Astrocyte (in vitro differentiated cells and primary cell): ENCODE measurements at regions not wholly inside any gene's neighbourhood (a gene's known extent, or its start where the extent isn't known, plus 50 kb on each side); places are given as distances from the start of the nearest gene placed in this dataset.
A peak's percentile ranks its signal among the peaks of the same experiment; 100 is the strongest.

Experiments used
- DNase-seq: peaks from one replicate; pipeline ENCODE4 v3.0.0-alpha.2; 2010; ENCODE audit warnings: low read depth
- FAIRE-seq: peaks from 2 replicates; lab custom pipeline; 2011; peaks lifted over from hg19 to GRCh38; lab: Jason Lieb, UNC
- H2AFZ ChIP-seq: 2 replicates; pipeline ENCODE4 v1.6.0; 2012; ENCODE audit warnings: low read depth, low read length, inconsistent platforms
- H3K27ac ChIP-seq: 2 replicates; pipeline ENCODE4 v1.5.1; 2011; ENCODE audit warnings: low read depth, low read length, inconsistent platforms
- H3K27me3 ChIP-seq: 2 replicates; pipeline ENCODE4 v1.6.0; 2011; ENCODE audit warnings: low read length, inconsistent platforms; ENCODE audit not compliant: insufficient read depth
- H3K36me3 ChIP-seq: 2 replicates; pipeline ENCODE4 v1.5.1; 2011; ENCODE audit warnings: low read length, inconsistent platforms; ENCODE audit not compliant: insufficient read depth
- H3K4me1 ChIP-seq: 2 replicates; pipeline ENCODE4 v1.5.1; 2011; ENCODE audit warnings: low read length, inconsistent platforms; ENCODE audit not compliant: insufficient read depth
- H3K4me2 ChIP-seq: 2 replicates; pipeline ENCODE4 v1.6.0; 2012; ENCODE audit warnings: low read length, inconsistent platforms
- H3K4me3 ChIP-seq: 2 replicates; pipeline ENCODE4 v1.5.1; 2011; ENCODE audit warnings: low read depth, mild to moderate bottlenecking, low read length, inconsistent platforms; ENCODE audit not compliant: insufficient read depth
- H3K79me2 ChIP-seq: 2 replicates; pipeline ENCODE4 v1.6.0; 2012; ENCODE audit warnings: mild to moderate bottlenecking, low read length, inconsistent platforms; ENCODE audit not compliant: insufficient read depth
- H3K9ac ChIP-seq: 2 replicates; pipeline ENCODE4 v1.6.0; 2012; ENCODE audit warnings: mild to moderate bottlenecking, low read length, inconsistent platforms
- H3K9me3 ChIP-seq: 2 replicates; pipeline ENCODE4 v1.5.1; 2012; ENCODE audit warnings: low read depth, mild to moderate bottlenecking, low read length, inconsistent platforms; ENCODE audit not compliant: insufficient read depth
- H4K20me1 ChIP-seq: 2 replicates; pipeline ENCODE4 v1.6.0; 2012; ENCODE audit warnings: low read length, inconsistent platforms; ENCODE audit not compliant: insufficient read depth
- H3K27ac Mint-ChIP-seq: one replicate; pipeline ENCODE4 v1.8.0; 2021; ENCODE audit warnings: mild to moderate bottlenecking, mixed read lengths; ENCODE audit not compliant: unreplicated experiment
- H3K27me3 Mint-ChIP-seq: one replicate; pipeline ENCODE4 v1.8.0; 2021; ENCODE audit warnings: low read depth, mixed read lengths; ENCODE audit not compliant: unreplicated experiment
- H3K36me3 Mint-ChIP-seq: one replicate; pipeline ENCODE4 v1.8.0; 2021; ENCODE audit warnings: low read depth, mixed read lengths; ENCODE audit not compliant: unreplicated experiment
- H3K4me1 Mint-ChIP-seq: one replicate; pipeline ENCODE4 v1.8.0; 2021; ENCODE audit warnings: low read depth, mixed read lengths; ENCODE audit not compliant: unreplicated experiment
- H3K4me3 Mint-ChIP-seq: one replicate; pipeline ENCODE4 v1.8.0; 2021; ENCODE audit warnings: mild to moderate bottlenecking, moderate library complexity, mixed read lengths; ENCODE audit not compliant: unreplicated experiment
- H3K9me3 Mint-ChIP-seq: one replicate; pipeline ENCODE4 v1.8.0; 2021; ENCODE audit warnings: mild to moderate bottlenecking, mixed read lengths; ENCODE audit not compliant: unreplicated experiment
- CTCF ChIP-seq: IDR thresholded peaks from 2 replicates; pipeline ENCODE4 v1.5.1; 2011; ENCODE audit warnings: low read depth, mild to moderate bottlenecking, inconsistent platforms, low read length, moderate library complexity; ENCODE audit not compliant: insufficient read depth
- EZH2 ChIP-seq: IDR thresholded peaks from 2 replicates; pipeline ENCODE4 v1.6.1; 2012; ENCODE audit warnings: mild to moderate bottlenecking, low read length, inconsistent platforms; ENCODE audit not compliant: insufficient read depth

- DNase-seq, result no peak
- no peak overlapping the region for H3K4me3 Mint-ChIP-seq
- no peaks in the 10 kb centered on the region for H3K36me3 Mint-ChIP-seq
- peak overlapping the region; percentile 23 for H3K27ac Mint-ChIP-seq
- Histone ChIP-seq H3K4me3 (no peak overlapping the region), H3K36me3 (no peaks in the 10 kb centered on the region), H2AFZ (peak overlapping the region; percentile 51), H3K4me1 (peaks cover 9% of the 10 kb centered on the region), H3K27me3 (no peaks in the 10 kb centered on the region), H3K27ac (no peak overlapping the region), H3K4me2 (no peak overlapping the region), H3K79me2 (no peaks in the 10 kb centered on the region), H3K9ac (no peak overlapping the region), H4K20me1 (no peaks in the 10 kb centered on the region), H3K9me3 (no peaks in the 10 kb centered on the region)
- H3K27me3 Mint-ChIP-seq, result peaks cover 3% of the 10 kb centered on the region
- peaks cover 25% of the 10 kb centered on the region for H3K4me1 Mint-ChIP-seq
- H3K9me3 Mint-ChIP-seq, result no peaks in the 10 kb centered on the region
- TF ChIP-seq CTCF, result no peak
- TF ChIP-seq EZH2, result no peak
- no peak for FAIRE-seq
Measured at GRCh38 chr14:65224799-65225198, 122.5 kb upstream of the MAX start.

GRCh38 chr14:65225299-65226159 lies 123.2 kb upstream of the MAX start:
- Mint-ChIP-seq H3K4me3 (no peak overlapping the region), H3K9me3 (no peaks in the 10 kb centered on the region), H3K36me3 (no peaks in the 10 kb centered on the region), H3K27ac (peak overlapping the region; percentile 4), H3K4me1 (peaks cover 33% of the 10 kb centered on the region), H3K27me3 (peaks cover 3% of the 10 kb centered on the region)
- TF ChIP-seq EZH2 (no peak), CTCF (no peak)
- Histone ChIP-seq H3K79me2 (no peaks in the 10 kb centered on the region), H3K27ac (no peak overlapping the region), H2AFZ (no peak overlapping the region), H3K9ac (no peak overlapping the region), H3K27me3 (no peaks in the 10 kb centered on the region), H4K20me1 (no peaks in the 10 kb centered on the region), H3K9me3 (no peaks in the 10 kb centered on the region), H3K4me2 (no peak overlapping the region), H3K36me3 (no peaks in the 10 kb centered on the region), H3K4me3 (no peak overlapping the region), H3K4me1 (peaks cover 16% of the 10 kb centered on the region)
- DNase-seq, result no peak
- FAIRE-seq, result no peak
